VCaP (cell line): ENCODE measurements at regions not wholly inside any gene's neighbourhood (a gene's known extent, or its start where the extent isn't known, plus 50 kb on each side); places are given as distances from the start of the nearest gene placed in this dataset.

Experiments
- H3K27ac ChIP-seq: fragments of 450-650 bp; 2 replicates; pipeline ENCODE4 v1.5.1; 2017
- CTCF ChIP-seq: fragments of 450-650 bp; conservative IDR thresholded peaks from 2 replicates; pipeline ENCODE4 v1.5.1; 2017; ENCODE audit warnings: mild to moderate bottlenecking, moderate library complexity

GRCh38 chr7:156434706-156435105, 205.9 kb upstream of the RNF32 start:
- H3K27ac ChIP-seq, result no peak overlapping the region
- no peak for TF ChIP-seq CTCF

- no peak overlapping the region for H3K27ac ChIP-seq
- TF ChIP-seq CTCF, result no peak
These were observed 208.6 kb upstream of the RNF32 start for GRCh38 chr7:156432018-156432417.

GRCh38 chr7:156430109-156430508, 210.5 kb upstream of the RNF32 start:
- no peak for TF ChIP-seq CTCF
- H3K27ac ChIP-seq, result no peak overlapping the region

- TF ChIP-seq CTCF, result no peak
- no peak overlapping the region for H3K27ac ChIP-seq
These were observed 211.1 kb upstream of the RNF32 start for GRCh38 chr7:156429514-156429913.

GRCh38 chr7:156423876-156424275, 216.7 kb upstream of the RNF32 start:
- no peak for TF ChIP-seq CTCF
- no peak overlapping the region for H3K27ac ChIP-seq

GRCh38 chr7:156420496-156420895, 220.1 kb upstream of the RNF32 start:
- no peak for TF ChIP-seq CTCF
- no peak overlapping the region for H3K27ac ChIP-seq

GRCh38 chr7:156419782-156420181, 220.8 kb upstream of the RNF32 start:
- no peak for TF ChIP-seq CTCF
- no peak overlapping the region; the same call in 1 of the 2 replicates for H3K27ac ChIP-seq

GRCh38 chr7:156402255-156402654, 238.3 kb upstream of the RNF32 start:
- no peak for TF ChIP-seq CTCF
- H3K27ac ChIP-seq, result peak overlapping the region; percentile 92
